HG02642 (cell line): ENCODE measurements at regions not wholly inside any gene's neighbourhood (a gene's known extent, or its start where the extent isn't known, plus 50 kb on each side); places are given as distances from the start of the nearest gene placed in this dataset.
"Not testable (repeated sequence)": the region's sequence is repeated elsewhere in the genome, so short reads cannot be mapped to it uniquely, and the experiment has no call there.

Experiments
- ATAC-seq: cut with Tn5 transposase; IDR thresholded peaks from one replicate; pipeline ENCODE4 v1.9.1; 2021; ENCODE audit warnings: mild to moderate bottlenecking; ENCODE audit not compliant: unreplicated experiment, poor library complexity

DNA sequence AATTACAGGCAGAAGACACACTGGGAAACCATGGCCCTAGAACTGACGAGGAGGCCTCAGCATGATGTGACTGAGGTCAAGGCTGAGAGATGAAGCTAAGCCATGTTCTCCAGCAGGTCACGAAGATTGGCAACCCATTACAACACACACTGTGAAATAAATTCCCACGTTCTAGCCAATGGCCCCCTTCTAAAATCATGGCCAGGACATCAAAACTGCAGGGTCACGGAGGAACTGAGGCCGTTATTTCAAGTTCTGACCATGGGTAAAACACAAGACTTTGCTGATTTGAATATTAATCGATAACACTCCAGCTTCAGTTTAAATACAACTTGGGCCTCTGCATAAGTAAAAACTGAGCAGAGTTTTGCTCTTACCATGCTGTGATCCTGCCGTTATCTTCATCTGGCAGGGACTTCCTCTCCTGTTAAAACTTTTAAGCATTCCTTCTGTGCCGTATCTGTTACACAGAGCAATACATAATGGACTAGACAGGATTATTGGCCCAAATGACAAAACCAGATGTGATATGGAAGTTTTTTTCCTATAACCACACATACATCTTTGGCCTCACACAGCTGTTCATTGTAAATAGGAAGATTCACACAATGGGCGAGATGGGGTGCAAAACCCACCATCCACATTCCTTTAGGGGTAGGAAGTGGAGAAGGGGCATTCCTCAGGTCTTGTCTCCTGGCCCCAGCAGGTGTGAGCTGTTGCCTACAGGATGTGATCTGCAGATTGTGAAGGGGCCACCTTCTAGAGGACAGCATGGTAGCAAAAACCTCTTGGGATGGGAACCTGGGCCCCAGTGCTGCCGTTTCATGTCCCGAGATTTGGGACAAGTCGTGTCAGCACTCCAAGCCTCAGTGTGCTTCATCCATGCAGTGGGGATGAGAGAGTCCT is 207.4 kb downstream of the OPA1 start:
- no peak for ATAC-seq

DNA sequence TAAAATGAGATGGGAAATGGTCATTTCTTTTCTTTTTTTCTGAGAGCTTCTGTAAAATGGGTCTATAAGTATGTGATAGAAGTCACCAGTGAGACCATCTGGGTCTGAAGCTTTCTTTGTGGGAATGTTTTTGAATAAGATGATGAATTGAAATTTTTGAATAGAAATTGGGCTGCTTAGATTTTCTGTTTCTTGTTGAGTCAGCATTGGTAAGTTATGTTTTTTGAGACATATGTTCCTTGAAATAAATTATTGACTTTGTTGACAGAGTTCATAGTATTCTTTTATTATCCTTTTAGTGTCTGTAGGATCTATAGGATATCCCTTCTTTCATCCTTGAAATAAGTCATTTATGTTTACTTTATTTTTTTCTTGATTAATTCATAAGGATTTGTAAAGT is 208.1 kb downstream of the OPA1 start:
- no peak for ATAC-seq

DNA sequence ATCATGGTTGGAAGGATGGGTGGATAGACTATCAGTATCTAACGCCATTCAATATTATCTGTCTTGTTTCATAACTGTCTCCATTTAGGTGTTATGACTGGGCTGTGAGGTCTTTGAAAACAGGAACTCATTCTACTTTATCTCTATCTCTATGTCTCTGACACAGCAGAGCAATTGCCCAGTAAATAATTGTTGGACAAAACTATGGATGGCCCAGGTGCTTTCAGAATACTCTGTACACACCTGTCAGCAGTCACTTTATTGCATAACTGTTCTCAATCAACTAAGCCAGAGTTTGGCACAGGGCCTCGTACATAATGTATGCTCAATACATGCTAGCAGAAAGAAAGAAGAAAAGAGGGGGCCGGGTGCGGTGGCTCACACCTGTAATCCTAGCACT is 210.3 kb downstream of the OPA1 start:
- ATAC-seq: no peak

DNA sequence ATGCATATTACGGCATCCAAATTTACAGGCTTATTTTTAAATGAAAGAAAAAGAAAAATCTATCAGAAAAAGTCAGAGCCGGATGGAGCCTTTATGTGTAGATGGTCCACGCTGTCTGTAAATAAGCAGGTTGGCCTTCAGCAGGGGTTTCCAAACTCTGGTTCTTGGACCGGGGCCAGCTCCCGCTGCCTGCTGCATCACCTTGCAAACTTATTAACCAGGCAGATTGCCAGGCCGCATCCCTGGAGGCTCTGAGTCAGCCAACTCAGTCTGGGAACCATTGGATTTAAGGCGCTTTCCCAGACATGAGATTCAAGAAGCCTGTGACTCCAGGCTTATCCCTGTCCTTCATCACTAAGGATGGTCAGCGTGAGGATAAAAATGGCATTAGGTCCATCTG is 212.4 kb downstream of the OPA1 start:
- ATAC-seq: no peak

DNA sequence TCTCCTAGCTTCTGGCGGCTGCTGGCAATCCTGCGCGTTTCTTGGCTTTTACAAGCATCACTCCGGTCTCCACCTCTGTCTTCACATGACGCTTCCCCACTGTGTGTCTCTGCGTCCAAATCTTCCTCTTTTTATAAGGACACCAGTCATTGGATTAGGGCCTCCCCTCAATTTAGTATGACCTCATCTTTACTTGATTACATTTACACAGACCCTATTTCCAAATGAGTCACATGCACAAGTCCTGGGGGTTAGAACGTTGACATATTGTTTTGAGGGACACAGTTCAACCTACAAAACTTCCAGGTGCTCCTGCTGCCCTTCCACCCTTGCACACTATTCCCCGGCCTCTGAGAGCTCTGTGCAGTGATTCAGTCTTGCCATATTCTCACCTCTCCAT is 215.3 kb downstream of the OPA1 start:
- ATAC-seq: no peak

DNA sequence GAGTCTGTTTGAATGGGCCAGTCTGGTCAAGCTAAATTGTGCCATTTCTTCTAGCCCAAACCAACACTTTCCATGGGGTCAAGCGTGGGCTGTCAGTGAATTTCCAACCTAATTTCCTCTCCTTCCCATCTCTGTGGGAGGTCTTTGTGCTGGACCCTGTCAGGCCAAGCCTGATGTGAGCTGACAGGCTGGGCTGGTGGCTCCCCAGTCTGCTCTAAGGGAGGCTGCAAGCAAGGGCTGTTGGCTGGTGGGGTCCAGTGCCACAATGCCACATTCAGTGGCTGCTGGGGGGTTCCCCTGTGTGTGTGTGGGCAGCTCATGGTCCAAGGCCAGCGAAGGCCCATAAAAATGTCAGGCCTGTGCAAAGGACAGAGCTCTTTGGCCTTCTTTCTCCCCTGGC is 216.1 kb downstream of the OPA1 start:
- no peak for ATAC-seq

DNA sequence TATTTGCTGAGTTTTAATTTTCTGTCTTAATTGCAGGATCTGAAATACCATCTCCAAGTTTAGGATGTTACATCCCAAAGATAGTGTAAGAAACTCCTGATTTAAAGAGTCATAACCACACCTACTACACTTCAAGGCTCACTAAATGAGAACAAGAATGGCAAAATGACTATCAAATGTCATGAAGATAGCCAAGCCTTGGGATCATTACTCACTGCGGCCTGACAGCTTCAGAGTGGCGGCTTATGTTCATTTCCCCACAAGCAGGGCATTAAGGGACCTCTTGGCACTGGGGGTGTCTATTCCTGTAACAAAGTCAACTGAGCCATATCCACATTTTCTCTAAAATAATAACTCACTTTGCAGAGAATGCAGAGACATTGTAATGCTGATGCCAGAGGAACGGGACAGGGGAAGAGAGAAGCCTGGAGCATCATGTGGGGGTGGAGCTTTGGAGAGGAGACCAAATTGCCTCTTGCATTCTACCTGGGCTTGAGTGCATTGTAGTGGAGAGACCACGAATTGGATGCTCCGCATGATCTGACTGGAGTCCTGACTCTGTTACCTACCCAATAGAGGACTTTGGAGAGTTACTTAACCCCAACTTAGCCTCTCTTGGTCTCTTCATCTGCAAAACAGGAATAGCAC is 219.2 kb downstream of the OPA1 start:
- no peak for ATAC-seq

DNA sequence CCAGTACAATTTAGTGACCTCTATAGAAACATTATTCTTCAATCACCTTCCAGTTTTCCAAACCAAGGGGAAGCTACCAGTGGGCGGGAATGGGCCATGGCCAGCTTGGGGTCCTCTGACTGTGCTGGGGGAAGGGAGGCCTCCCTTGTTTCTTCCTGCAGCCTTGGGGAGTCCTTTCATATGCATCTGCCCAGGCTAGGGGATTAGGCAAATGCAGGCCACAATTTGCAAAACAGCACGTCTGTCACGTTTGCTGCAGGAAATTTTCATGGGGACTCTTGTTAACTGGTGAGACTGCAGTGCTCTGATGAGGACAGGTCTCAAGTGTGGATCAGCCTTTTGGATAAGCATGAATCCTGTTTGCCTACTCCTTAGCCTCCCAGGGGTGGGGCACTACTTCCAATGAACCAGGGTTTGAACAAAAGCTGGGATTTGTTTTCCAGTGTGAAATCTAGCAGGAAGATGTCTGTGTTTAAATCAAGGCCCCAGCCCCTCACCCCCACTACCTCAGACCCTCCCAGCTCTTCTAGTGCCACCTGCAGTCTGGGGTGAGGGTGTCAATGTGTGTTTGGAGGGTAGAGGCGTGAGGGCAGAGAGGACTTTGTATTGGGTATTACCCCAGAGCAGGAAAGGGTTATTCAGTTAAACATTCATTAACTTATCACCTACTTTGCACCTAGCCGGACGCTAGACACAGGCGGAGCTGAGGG is 219.9 kb downstream of the OPA1 start:
- ATAC-seq: no peak

DNA sequence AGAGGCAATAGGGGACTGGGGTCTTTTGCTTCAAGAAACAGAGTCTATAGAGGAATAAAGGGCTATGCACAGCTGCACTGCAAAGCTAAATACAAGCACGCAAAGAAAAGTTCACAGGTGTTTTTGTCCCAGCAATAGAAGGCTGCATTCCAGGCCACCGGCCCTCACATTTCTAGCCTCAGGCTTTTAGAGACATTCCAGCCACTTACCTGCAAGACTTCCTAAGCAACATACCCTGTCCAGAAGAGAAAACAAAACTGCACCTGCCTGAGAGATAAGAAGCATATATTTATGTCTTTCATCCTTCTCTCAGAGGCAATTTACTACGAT is 220.5 kb downstream of the OPA1 start:
- no peak for ATAC-seq

DNA sequence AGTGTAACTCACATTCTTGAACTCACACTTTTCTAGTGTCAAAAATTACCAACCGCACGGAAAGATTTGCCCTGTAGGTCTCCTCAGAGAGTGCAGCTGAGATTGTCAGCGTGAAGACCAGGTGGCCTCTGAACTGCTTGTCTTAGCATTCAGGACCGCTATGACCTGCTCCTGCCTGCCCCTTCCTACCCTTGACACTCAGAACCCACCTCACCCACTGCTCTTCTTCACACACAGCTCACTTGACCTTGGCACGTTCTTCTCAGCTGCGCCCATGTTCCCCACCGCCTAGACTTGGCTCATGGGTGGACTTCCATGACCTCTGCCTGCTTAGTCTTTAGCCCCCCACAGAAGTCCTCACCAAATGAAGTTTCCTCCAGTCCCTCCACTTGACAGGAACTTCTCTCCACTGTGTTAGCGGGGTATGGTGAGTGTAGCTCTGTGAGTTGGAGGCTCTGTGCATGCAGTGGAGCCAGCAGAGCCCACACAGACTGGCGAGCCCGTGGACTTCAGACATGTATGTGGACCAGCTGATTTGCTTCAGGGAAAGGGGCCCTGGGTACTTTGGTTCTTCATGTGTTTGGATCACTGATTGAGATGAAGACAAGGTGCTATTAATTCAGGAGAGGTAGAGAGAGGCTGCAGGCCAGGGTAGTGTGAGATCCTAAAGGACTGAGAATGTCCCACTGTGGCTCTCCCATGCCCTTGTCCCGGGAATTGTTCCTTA is 221.3 kb downstream of the OPA1 start:
- no peak for ATAC-seq

DNA sequence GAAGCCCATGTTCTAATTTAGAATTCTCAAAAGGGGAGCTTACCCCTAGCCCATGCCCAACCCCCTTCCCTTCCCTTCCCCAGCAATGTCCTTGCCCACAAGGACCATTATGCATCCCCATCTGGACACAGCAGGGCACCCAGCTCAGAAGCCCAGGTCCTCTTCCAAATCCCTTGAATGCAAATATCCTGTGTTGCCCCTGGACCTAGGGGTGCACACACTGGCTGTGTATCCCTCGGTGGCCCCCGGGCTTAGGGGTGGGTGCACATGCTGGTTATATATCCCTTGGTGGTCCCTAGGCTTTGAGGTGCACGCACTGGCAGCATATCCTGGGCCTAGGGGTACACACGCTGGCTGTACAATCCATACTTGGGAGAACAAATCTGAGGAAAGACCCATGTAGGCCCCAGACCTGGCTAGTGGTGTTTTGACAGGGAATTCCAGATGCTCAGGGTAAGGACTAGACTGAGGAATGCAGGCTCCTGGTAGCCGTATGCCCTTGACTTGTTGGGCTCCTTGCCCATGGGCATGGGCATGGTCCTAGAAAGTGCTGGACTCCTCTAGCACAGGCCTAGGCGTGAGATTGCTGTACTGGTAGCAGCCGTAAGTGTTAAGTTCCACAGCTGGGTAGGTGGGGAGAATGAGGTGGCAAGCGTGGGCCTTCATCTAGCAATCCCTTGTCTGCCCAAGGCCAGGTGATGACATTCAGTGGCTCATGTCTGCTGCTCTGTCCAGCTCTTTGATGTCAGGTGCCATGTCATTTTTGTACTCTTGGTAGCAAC is 222.4 kb downstream of the OPA1 start:
- ATAC-seq: no peak

DNA sequence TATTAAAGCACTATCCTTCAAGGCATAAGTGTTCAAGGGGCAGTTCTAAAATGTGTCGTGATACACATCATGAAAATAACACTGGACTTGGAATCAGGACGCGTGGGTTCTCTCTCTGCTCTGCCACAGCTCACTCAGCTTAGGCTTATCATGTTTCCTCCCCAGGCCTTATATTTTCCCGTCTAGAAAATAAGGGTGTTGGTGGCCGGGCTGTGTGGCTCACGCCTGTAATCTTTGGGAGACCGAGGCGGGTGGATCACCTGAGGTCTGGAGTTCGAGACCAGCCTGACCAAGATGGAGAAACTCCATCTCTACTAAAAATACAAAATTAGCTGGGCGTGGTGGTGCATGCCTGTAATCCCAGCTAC is 223.0 kb downstream of the OPA1 start:
- no peak for ATAC-seq

DNA sequence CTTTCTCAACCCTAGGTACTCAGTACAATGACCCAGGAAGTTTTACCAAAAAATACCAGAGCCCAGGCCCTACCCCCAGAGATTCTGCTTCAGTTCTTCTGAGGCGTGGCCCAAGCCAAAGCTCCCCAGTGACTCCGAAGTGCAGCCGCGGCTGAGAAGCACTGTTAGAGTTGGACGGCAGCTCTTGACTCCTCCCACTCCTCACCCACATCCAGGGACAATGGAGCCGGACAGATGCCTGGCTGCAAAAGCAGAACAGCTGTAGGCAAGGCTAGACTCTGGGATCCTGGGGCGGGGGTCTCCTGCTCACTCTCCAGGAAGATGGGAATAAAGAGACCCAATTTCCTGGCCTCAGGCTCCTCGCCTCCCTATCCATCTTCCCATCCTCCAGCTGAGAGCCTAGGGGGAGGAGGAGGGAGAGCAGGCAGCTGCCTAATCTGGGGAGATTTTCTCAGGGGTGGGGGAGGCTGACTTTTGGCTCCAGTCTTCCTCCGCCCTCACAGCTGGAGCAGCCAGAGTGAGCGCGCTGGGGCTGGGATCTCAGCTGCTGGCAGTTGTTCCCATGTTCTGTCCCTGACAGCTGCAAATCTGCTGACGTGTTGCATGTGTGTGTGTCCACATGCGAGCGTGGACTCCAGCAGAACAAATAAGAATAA is 223.8 kb downstream of the OPA1 start:
- no peak for ATAC-seq

DNA sequence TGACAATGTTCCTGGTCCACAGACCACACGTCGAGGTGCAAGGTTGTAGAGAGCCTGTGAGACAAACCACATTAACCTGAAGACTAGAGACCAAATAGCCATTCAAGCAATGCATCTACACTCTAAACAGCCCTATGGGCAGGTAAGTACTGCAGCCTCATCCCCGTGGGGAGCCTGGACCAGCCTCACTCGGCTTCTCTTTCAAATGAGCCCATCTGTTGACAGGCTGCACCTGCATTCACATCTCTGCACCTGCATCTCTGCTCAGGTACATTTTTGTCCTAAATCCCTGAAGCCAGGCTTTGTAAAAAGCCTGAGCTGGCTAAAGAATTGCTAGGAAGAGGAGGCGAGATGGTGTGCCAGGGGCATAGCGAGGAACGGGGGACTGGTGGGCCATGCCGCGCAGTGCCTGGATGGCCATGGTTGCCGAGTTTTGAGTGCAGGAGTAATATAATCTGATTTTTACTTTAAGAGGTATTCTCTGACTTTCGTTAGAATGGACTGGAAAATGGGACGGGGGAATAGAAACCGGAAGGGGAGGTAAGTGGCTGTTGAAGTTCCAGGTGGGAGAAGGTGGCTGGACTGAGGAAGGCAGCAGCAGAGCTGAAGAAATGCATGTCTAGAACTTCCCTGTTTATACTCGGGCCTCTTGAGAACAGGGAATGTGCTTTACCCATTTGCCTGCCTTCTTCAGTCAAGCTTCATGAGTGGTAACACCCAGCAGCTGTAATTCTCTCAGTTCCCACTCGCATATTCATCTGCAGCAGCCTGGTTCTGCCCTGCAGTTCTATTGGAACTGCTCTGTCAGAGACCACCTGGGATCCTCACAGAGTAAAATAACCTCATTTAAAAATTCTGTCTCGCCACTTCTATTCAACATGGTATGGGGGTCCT is 226.4 kb downstream of the OPA1 start:
- ATAC-seq: no peak

DNA sequence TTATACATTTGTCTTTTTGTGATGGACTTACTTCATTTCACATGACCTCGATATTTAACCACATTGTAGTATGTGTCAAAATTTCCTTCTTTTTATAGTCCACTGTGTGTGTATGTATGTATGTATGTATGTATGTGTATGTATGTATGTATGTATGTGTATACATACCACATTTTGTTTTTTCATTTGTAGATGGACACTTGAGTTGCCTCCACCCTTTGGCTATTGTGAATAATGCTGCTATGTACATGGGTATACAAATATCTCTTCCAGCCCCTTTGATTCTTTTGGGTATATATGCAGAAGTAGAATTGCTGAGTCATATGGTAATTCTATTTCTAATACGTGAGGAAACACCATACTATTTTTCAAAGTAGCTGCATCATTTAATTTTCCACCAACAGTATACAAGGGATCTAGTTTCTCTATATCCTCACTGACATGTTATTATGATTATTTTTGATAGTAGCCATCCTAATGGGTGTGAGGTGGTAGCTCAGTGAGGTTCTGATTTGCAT is 228.2 kb downstream of the OPA1 start:
- no peak for ATAC-seq

DNA sequence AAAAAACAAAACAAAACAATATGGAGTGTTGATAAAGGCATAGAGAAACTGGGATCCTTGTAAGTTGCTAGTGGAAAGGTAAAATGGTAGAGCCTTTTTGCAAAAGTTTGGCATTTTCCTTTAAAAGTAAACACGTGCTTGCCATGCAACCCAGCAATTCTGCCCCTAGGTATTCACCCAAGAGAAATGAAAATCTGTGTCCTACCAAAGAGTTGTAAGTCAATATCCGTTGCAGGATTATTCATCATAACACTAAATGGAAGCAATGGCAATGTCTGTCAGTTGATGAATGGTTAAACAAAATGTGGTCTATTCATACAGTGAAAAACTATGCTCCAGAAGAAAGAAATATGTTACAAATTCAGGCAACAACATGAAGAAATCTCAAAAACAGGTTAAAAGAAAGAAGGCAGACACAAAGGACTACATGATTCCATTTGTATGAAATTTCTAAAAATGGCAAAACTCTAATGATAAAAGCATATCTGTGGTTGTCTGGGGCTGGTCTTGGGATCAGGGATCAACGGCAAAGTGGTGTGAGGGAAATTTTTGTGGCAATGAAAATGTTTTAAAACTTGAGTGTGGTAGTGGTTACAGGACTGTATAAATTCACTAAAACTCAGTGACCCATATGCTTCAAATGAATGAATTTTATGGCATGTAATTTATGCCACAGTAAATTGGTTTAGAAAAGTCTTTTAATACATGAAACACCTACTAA is 229.6 kb downstream of the OPA1 start:
- ATAC-seq: no peak

DNA sequence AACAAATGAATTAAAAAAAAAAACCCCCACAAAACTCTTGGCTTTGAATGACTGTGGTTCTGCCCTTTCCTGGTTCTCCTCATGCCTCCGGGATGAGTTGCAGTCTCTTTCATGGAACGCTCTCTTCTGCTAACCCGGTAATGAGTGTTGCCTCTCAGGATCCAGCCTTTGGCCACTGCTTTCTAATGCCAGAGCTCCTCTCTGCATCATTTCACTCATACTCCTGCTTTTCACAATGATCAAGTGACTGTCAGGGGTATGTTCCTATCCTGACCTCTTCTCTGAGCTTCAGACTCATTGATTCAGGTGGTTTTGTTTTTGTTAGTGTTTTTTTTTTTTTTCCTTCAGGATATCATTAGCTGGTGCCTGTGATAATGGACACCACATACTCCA is 230.2 kb downstream of the OPA1 start:
- not testable (repeated sequence) for ATAC-seq

DNA sequence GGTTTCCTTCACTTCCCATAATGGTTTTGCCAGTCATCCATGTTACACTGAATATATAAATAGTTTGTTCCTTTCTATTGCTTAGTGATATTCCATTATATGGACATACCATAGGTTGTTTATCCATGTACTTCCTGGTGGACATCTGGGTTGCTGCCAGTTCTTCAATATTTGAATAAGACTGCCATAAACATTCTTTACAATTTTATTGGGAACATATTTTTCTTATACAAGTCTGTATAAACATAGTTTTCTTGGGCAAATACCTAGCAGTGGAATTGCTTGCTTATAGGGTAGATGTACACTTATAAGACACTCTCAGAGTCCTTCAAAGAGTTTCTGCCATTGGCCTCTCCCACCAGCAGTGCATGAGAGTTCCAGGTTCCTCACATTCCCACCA is 231.4 kb downstream of the OPA1 start:
- no peak for ATAC-seq
